Islet precursor cell (in vitro differentiated cells): ENCODE measurements at regions not wholly inside any gene's neighbourhood (a gene's known extent, or its start where the extent isn't known, plus 50 kb on each side); places are given as distances from the start of the nearest gene placed in this dataset.

Experiments
- DNase-seq: peaks from one replicate; pipeline ENCODE4 v3.0.0-alpha.2; 2018

DNA sequence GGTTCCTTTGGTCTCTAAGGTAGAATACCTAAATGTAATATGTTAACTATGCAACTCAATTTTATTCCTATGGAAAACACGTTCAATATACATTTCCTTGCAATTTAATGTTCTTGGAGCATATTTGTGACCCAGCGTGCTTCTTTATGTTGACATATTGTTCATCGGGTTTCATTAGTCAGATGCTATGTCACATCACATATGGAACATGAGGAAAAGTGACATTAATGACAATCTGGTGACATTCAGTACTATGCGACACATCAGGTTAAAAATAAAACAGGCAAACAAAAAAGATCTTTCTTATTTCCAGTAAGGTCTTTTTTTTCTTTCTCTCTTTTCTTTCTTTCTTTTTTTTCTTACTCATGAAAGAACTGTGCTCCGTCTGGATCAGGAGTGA is 135.6 kb upstream of the SMIM21 start:
- DNase-seq, result no peak

DNA sequence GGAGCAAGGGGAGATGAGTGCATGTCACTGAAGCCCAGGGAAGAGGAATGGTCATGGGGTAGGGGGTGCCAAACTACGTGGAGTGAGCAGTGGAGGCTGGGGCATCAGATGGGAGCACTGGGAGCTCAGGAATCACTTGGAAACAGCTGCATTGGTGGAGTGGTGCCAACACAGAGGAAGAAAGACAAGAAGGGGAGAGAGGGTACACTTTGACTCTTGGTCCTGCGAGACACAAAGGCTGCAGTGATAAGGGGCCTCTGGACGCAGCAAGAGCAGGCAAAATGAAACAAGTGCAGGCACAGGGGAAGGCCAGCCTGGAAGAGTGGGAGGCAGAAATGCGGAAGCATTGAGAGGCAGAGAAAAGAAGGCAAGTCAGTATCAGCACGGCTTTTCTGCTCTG is 134.7 kb upstream of the SMIM21 start:
- no peak for DNase-seq

GRCh38 chr18:75558790-75559189 is 131.3 kb upstream of the SMIM21 start:
- DNase-seq, result no peak

DNA sequence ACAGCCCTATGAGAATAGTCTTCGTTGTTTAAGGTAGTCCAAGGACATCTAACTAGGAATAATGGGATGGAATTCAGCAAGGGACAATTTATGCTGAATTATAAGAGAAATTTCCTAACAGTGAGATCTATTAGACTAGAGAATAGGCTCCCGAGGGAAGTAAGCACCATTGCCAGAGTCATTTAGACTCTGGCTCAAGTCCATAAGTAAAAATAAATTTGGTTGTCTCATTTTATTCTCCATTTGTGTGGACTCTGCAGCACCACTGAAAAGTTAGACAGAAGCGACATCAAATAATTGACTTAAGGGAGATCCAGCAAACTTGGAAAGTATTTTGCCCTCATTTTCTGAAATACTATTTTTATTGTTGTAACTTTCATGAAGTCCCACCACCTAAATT is 129.3 kb upstream of the SMIM21 start:
- no peak for DNase-seq

- no peak for DNase-seq
These were observed 127.2 kb upstream of the SMIM21 start for GRCh38 chr18:75554644-75555185.

DNA sequence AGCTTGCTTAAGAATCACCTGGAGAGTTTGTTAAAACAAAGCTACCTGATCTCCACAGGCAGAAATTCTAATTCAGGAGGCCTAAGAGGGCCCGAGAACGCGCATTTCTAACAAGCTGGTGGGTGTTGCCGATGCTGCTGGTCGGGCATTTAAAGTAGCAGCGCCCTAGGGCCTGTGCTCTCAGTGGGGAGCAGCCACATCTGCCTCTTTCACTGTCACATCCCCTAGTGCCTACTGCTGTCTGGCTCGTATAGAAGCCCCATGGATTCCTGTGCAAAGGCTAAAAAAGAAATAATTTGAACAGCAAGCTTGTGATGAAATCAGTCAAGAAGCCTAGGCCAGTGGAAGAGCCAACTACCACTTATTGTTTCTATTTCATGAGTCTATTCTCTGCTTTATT is 126.7 kb upstream of the SMIM21 start:
- no peak for DNase-seq

- no peak for DNase-seq
These were observed 125.5 kb upstream of the SMIM21 start for GRCh38 chr18:75553021-75553420.

- DNase-seq, result no peak
These were observed 123.6 kb upstream of the SMIM21 start for GRCh38 chr18:75551071-75551470.

- no peak for DNase-seq
These were observed 120.9 kb upstream of the SMIM21 start for GRCh38 chr18:75548353-75548905.

GRCh38 chr18:75546964-75547363 is 119.5 kb upstream of the SMIM21 start:
- no peak for DNase-seq

GRCh38 chr18:75545189-75545588 is 117.7 kb upstream of the SMIM21 start:
- DNase-seq, result no peak

GRCh38 chr18:75544496-75544895 is 117.0 kb upstream of the SMIM21 start:
- DNase-seq, result no peak

DNA sequence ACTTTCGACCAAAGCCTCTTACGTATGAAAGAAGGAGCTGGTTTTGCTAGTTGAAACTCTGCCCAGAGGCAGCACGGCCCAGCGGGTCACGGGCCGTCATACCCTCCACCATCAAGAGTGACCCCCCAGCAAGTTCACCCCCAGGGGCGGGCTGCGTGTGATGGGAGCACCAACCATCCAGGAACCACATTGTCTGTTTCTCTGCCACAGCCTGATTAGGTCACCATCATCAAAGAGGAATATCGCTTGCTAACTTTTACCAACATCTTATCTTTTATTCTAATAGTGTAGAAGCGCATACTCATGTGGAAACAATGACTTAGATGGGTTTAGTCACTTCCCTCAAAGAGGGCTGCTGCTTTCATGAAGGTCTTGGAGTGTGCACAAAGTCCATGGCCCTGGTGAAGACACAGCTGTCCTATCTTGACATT is 116.6 kb upstream of the SMIM21 start:
- DNase-seq, result no peak

DNA sequence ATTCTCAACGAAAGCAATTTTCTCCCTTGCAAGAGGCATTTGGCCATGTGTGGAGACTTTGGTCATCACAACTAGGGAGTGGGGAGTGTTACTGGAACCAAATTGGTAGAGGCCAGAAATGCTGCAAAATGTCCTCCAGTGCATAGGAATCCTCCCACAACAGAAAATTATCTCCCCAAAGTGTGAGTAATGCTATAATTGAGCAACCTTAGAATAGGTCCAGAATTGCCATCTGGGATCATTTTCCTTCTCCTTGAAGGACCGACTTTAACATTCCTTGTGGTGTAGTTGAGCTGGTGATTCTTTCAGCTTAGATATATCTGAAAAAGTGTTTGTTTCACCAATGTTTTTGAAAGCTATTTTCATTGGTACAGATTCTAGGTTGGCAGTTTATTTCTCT is 111.2 kb upstream of the SMIM21 start:
- no peak for DNase-seq

- peak; percentile 25 for DNase-seq
These were observed 106.4 kb upstream of the SMIM21 start for GRCh38 chr18:75533950-75534349.

DNA sequence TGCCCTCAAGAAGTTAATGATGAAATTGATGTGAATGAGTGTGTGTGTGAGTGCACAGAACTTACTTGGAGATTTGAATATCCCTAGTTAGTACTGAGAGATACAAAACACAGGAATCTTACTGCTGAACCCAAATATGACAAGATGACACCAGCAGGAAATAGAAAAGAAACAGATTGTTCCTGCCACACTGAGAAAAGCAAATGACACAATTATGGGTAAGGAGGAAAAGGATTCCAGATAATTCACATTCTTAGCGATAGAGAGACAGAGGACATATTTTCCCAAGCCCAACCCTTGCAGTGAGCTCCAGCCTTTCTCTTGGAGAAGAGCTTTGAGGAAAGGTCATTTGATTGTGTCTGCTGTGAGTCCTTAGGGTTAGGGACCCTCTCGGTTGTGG is 105.7 kb upstream of the SMIM21 start:
- no peak for DNase-seq

DNA sequence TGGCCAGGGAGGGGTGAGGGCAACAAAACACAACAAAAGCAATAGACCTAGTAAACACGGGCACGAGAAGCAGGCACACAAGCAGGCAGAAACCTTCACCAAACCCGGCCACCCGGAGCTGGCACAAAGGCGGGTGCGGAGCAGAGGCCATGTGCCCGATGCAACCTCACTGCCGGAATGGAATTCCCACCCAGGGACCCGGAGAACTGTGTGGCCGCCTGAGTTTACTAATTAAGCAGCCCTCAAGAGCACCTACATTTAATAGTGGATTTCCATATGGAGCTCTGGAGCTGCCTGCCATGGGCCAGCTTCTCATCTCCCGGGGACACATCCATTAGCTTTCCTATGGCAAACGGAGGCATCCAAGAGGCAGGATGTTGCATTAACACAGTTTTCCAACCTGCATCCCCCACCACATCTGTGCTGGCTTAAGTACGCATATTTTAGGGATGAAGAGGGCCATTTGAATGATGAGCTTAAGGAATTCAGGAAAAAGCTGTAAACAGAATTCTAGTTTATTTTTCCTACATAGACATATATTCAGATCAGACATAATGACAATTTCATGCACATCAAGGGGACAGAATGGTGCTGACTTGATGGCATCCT is 104.5 kb upstream of the SMIM21 start:
- DNase-seq, result peak; percentile 29

- DNase-seq, result peak; percentile 35
These were observed 103.8 kb upstream of the SMIM21 start for GRCh38 chr18:75531212-75531850.

- peak; percentile 54 for DNase-seq
These were observed 103.2 kb upstream of the SMIM21 start for GRCh38 chr18:75530566-75531211.

- DNase-seq, result no peak
These were observed 102.6 kb upstream of the SMIM21 start for GRCh38 chr18:75530118-75530517.

DNA sequence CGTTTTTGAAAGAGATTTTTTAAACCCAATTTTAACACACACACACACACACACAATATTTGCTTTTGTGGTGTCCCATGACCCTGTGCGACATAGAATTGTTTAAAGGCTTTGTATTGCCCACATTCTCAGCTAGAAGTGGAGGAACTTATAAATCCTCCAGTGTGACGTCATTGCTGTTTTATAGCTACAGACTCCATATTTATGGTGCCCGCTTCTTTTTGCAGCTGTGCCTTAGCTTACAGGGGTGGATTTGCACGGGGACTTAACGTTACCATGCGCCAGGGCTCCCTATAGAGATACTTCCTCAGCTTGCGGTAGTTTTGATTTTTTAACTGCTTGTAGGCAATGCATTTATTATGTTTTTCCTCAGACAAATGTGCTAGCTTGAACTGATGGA is 101.9 kb upstream of the SMIM21 start:
- no peak for DNase-seq

DNA sequence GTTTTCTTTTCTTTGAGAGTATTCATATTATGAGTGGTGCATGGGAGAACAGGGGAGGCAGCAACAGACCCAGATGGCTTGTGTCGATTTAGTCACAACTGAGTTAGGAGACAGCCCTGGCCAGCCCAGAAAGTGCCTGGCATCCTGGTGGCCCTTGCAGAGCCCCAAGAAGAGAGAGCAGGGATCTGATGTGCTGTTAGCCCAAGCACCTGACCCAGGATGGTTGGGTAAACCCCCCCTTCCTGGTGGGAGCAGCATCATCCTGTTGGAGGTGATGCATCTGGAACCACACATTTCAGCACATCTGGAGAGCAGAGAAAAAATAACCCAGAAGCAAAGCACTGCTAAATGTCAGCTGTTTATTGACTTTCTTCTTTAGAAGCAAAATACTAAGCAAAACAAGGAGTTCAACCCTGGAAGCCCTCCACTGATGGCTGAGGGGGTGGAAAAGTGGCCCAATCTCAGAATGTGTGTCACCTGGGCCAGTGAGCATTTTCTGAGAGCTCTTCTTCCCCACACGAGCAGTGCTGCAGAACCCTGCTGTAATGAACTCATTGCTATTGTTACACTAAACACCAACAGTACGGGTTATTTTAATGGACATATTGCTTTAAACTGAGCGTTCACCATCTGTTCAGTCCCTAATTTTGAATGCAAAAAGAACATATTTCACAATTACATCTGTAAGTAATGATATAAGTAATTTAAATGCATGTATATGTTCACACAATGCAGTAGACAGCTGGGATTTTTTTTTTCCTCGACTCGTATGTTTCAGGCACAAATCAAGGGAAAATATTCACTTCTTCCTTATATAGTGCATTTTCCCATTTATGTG is 100.6 kb upstream of the SMIM21 start:
- DNase-seq, result peak; percentile 38

DNA sequence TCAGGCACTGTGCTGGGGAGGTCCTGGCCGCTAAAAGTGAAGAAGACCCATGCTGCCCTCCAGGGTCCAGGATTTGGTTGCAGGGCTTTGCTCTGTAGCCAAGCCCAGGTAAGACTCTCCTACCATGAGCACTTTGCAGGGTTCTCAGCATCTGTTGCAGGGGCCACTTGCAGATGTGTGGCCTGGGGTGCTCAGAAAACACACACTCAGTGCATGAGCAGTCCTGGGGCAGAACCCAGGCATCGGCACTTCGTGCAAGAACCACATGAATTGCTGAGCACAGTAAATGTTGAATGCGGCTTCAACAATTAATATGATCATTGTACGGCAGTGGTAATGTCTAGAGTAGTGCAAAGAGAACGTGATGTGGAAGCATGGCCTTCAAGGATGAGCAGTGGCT is 98.5 kb upstream of the SMIM21 start:
- DNase-seq, result peak; percentile 34
